Astrocyte (in vitro differentiated cells and primary cell): ENCODE measurements at regions not wholly inside any gene's neighbourhood (a gene's known extent, or its start where the extent isn't known, plus 50 kb on each side); places are given as distances from the start of the nearest gene placed in this dataset.

ENCODE experiments used
- DNase-seq: peaks from one replicate; pipeline ENCODE4 v3.0.0-alpha.2; 2010; ENCODE audit warnings: low read depth
- FAIRE-seq: peaks from 2 replicates; lab custom pipeline; 2011; peaks lifted over from hg19 to GRCh38; lab: Jason Lieb, UNC
- H2AFZ ChIP-seq: 2 replicates; pipeline ENCODE4 v1.6.0; 2012; ENCODE audit warnings: low read depth, low read length, inconsistent platforms
- H3K27ac ChIP-seq: 2 replicates; pipeline ENCODE4 v1.5.1; 2011; ENCODE audit warnings: low read depth, low read length, inconsistent platforms
- H3K27me3 ChIP-seq: 2 replicates; pipeline ENCODE4 v1.6.0; 2011; ENCODE audit warnings: low read length, inconsistent platforms; ENCODE audit not compliant: insufficient read depth
- H3K36me3 ChIP-seq: 2 replicates; pipeline ENCODE4 v1.5.1; 2011; ENCODE audit warnings: low read length, inconsistent platforms; ENCODE audit not compliant: insufficient read depth
- H3K4me1 ChIP-seq: 2 replicates; pipeline ENCODE4 v1.5.1; 2011; ENCODE audit warnings: low read length, inconsistent platforms; ENCODE audit not compliant: insufficient read depth
- H3K4me2 ChIP-seq: 2 replicates; pipeline ENCODE4 v1.6.0; 2012; ENCODE audit warnings: low read length, inconsistent platforms
- H3K4me3 ChIP-seq: 2 replicates; pipeline ENCODE4 v1.5.1; 2011; ENCODE audit warnings: low read depth, mild to moderate bottlenecking, low read length, inconsistent platforms; ENCODE audit not compliant: insufficient read depth
- H3K79me2 ChIP-seq: 2 replicates; pipeline ENCODE4 v1.6.0; 2012; ENCODE audit warnings: mild to moderate bottlenecking, low read length, inconsistent platforms; ENCODE audit not compliant: insufficient read depth
- H3K9ac ChIP-seq: 2 replicates; pipeline ENCODE4 v1.6.0; 2012; ENCODE audit warnings: mild to moderate bottlenecking, low read length, inconsistent platforms
- H3K9me3 ChIP-seq: 2 replicates; pipeline ENCODE4 v1.5.1; 2012; ENCODE audit warnings: low read depth, mild to moderate bottlenecking, low read length, inconsistent platforms; ENCODE audit not compliant: insufficient read depth
- H4K20me1 ChIP-seq: 2 replicates; pipeline ENCODE4 v1.6.0; 2012; ENCODE audit warnings: low read length, inconsistent platforms; ENCODE audit not compliant: insufficient read depth
- H3K27ac Mint-ChIP-seq: one replicate; pipeline ENCODE4 v1.8.0; 2021; ENCODE audit warnings: mild to moderate bottlenecking, mixed read lengths; ENCODE audit not compliant: unreplicated experiment
- H3K27me3 Mint-ChIP-seq: one replicate; pipeline ENCODE4 v1.8.0; 2021; ENCODE audit warnings: low read depth, mixed read lengths; ENCODE audit not compliant: unreplicated experiment
- H3K36me3 Mint-ChIP-seq: one replicate; pipeline ENCODE4 v1.8.0; 2021; ENCODE audit warnings: low read depth, mixed read lengths; ENCODE audit not compliant: unreplicated experiment
- H3K4me1 Mint-ChIP-seq: one replicate; pipeline ENCODE4 v1.8.0; 2021; ENCODE audit warnings: low read depth, mixed read lengths; ENCODE audit not compliant: unreplicated experiment
- H3K4me3 Mint-ChIP-seq: one replicate; pipeline ENCODE4 v1.8.0; 2021; ENCODE audit warnings: mild to moderate bottlenecking, moderate library complexity, mixed read lengths; ENCODE audit not compliant: unreplicated experiment
- H3K9me3 Mint-ChIP-seq: one replicate; pipeline ENCODE4 v1.8.0; 2021; ENCODE audit warnings: mild to moderate bottlenecking, mixed read lengths; ENCODE audit not compliant: unreplicated experiment
- EZH2 ChIP-seq: IDR thresholded peaks from 2 replicates; pipeline ENCODE4 v1.6.1; 2012; ENCODE audit warnings: mild to moderate bottlenecking, low read length, inconsistent platforms; ENCODE audit not compliant: insufficient read depth
- TF ChIP-seq, protein P1 (sequence below): IDR thresholded peaks from 2 replicates; pipeline ENCODE4 v1.5.1; 2011; ENCODE audit warnings: low read depth, mild to moderate bottlenecking, inconsistent platforms, low read length, moderate library complexity; ENCODE audit not compliant: insufficient read depth

DNA sequence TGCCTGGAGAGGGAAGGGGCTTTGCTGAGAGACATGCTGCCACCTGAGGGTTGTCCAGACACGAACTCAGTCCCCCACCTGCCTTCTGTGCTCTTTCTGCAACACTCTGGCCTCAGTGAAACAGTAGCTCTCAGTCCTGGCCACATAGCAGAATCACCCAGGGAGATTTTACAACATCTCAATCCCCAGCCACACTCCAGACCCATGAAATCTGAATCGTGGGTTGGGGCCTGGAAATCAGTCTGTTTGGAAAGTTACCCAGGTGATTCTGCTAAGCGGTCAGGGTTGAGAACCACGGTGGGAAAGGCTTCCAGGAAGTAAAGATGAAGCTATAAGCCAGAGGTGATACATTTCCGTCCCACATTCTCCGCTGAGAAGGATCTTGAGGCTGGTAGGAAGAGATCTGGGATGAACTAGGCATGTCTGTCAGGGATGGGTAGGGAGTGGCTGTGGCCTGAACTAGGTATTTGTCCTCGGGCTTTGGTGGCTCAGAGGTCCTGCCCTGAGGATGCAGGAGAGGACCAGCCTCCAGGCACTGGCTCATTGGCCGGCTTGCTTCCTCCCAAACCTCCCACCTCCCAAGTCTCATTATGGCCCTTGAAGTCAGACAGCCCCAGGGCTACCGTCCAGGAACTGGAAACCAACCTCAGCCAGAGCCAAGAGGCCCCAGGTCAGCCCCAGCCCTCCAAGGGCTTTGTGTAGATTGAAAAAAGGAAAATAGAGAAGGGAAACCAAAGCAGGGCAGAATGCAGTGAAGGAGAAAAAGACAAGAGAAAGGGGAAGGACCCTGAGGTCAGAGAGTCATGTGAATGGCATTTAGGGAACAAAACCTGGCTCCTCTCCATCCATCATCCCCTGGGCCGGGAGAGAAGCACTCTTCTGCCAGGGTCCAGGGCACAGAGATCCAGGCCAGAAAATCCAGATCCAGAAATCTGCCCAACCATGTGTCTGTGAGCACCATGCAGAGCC is 119.6 kb downstream of the ZFP36L2 start:
- H4K20me1 ChIP-seq: no peaks in the 10 kb centered on the region
- H3K9me3 ChIP-seq: no peaks in the 10 kb centered on the region
- H3K27ac ChIP-seq: no peak overlapping the region
- no peak overlapping the region for H3K9ac ChIP-seq
- Mint-ChIP-seq H3K27me3 (peaks cover 2% of the 10 kb centered on the region), H3K4me3 (no peak overlapping the region), H3K4me1 (peaks cover 27% of the 10 kb centered on the region), H3K9me3 (peaks cover 11% of the 10 kb centered on the region), H3K27ac (peak overlapping the region; percentile 45), H3K36me3 (peaks cover 5% of the 10 kb centered on the region)
- H3K27me3 ChIP-seq: no peaks in the 10 kb centered on the region
- H3K4me3 ChIP-seq: no peak overlapping the region
- TF ChIP-seq EZH2: no peak
- TF ChIP-seq, protein P1, sequence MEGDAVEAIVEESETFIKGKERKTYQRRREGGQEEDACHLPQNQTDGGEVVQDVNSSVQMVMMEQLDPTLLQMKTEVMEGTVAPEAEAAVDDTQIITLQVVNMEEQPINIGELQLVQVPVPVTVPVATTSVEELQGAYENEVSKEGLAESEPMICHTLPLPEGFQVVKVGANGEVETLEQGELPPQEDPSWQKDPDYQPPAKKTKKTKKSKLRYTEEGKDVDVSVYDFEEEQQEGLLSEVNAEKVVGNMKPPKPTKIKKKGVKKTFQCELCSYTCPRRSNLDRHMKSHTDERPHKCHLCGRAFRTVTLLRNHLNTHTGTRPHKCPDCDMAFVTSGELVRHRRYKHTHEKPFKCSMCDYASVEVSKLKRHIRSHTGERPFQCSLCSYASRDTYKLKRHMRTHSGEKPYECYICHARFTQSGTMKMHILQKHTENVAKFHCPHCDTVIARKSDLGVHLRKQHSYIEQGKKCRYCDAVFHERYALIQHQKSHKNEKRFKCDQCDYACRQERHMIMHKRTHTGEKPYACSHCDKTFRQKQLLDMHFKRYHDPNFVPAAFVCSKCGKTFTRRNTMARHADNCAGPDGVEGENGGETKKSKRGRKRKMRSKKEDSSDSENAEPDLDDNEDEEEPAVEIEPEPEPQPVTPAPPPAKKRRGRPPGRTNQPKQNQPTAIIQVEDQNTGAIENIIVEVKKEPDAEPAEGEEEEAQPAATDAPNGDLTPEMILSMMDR: no peak
- FAIRE-seq (no peak), DNase-seq (no peak)
- H2AFZ ChIP-seq: no peak overlapping the region
- H3K36me3 ChIP-seq: no peaks in the 10 kb centered on the region
- no peak overlapping the region for H3K4me2 ChIP-seq
- H3K4me1 ChIP-seq: peaks cover 14% of the 10 kb centered on the region
- no peaks in the 10 kb centered on the region for H3K79me2 ChIP-seq

DNA sequence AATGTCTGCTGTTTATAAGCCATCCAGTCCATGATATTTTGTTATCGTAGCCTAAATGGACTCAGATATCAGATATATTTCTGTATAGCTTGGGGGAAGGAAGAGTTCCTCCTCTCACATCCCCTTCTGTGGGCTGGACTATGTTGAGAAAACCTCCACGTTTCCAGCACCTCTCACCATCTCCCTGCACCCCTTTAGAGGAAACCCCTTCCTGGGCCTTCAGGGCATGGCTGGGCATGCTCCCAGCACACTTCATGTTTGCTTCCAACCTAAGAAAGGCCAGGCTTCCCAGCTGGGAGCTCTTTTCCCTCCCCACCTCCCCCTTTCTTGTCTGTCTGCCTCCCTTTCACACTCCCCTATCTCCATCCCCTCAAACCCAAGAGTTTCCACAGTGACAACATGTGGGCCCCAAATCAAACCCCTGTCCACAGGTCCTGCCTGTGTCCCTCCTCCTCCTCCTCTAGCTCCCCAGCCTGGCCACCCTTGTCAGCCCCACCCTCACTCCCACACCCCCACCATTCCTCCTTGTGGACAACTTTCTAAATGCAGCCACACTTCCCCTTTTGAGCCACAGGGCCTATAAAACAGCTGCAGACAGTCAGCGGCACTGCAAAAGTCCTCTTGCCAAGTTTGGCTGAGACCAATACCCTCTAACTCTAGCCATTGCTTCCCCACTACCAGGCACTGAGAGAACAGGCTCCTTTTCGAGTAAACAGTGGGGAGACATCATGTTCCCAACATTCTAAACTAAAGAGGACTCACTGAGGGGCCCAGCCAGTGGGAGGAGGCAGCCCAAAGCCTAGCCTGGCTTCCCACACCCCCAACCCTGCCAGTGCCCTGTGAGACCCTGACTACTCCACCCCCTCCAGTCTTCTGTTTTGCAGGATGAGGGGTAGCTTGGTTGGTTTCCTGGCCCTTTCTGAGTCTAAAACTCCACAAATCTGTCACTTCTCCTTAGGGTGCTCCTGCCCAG is 120.5 kb downstream of the ZFP36L2 start:
- Histone ChIP-seq H3K9ac (no peak overlapping the region), H3K4me1 (peaks cover 19% of the 10 kb centered on the region), H3K27me3 (no peaks in the 10 kb centered on the region), H3K9me3 (no peaks in the 10 kb centered on the region), H3K79me2 (no peaks in the 10 kb centered on the region), H2AFZ (no peak overlapping the region), H3K4me2 (no peak overlapping the region), H4K20me1 (no peaks in the 10 kb centered on the region), H3K27ac (no peak overlapping the region), H3K36me3 (no peaks in the 10 kb centered on the region), H3K4me3 (no peak overlapping the region)
- peaks cover 27% of the 10 kb centered on the region for H3K4me1 Mint-ChIP-seq
- no peak for TF ChIP-seq EZH2
- TF ChIP-seq, protein P1: peak; percentile 16
- no peak for FAIRE-seq
- no peak overlapping the region for H3K4me3 Mint-ChIP-seq
- H3K27me3 Mint-ChIP-seq: peaks cover 2% of the 10 kb centered on the region
- H3K27ac Mint-ChIP-seq: peak overlapping the region; percentile 45
- no peak for DNase-seq
- H3K9me3 Mint-ChIP-seq: peaks cover 11% of the 10 kb centered on the region
- peaks cover 5% of the 10 kb centered on the region for H3K36me3 Mint-ChIP-seq
